KMS-11 (cell line): ENCODE measurements at regions not wholly inside any gene's neighbourhood (a gene's known extent, or its start where the extent isn't known, plus 50 kb on each side); places are given as distances from the start of the nearest gene placed in this dataset.

ENCODE experiments used
- H2AFZ ChIP-seq: fragments of 200-600 bp; sonication (generic); 2 replicates; pipeline ENCODE4 v1.6.1; 2016; ENCODE audit warnings: antibody characterized with exemption, mixed run types, low read depth
- H3K27ac ChIP-seq: fragments of 200-600 bp; sonication (generic); 2 replicates; pipeline ENCODE4 v1.6.1; 2016; ENCODE audit warnings: mild to moderate bottlenecking, mixed run types
- H3K27me3 ChIP-seq: fragments of 200-600 bp; sonication (generic); 2 replicates; pipeline ENCODE4 v1.6.1; 2017; ENCODE audit warnings: mild to moderate bottlenecking, low read depth, mixed run types, moderate library complexity; ENCODE audit not compliant: insufficient read depth
- H3K36me3 ChIP-seq: fragments of 200-600 bp; sonication (generic); 2 replicates; pipeline ENCODE4 v1.6.1; 2017; ENCODE audit warnings: mild to moderate bottlenecking, mixed run types; ENCODE audit not compliant: insufficient read depth
- H3K4me1 ChIP-seq: fragments of 200-600 bp; sonication (generic); 2 replicates; pipeline ENCODE4 v1.6.1; 2016; ENCODE audit warnings: mild to moderate bottlenecking, low read depth, mixed run types; ENCODE audit not compliant: poor library complexity, severe bottlenecking
- H3K4me2 ChIP-seq: fragments of 200-600 bp; sonication (generic); 2 replicates; pipeline ENCODE4 v1.7.0; 2016; ENCODE audit warnings: mild to moderate bottlenecking, mixed run types
- H3K4me3 ChIP-seq: fragments of 200-600 bp; sonication (generic); IDR thresholded peaks from 2 replicates; pipeline ENCODE4 v1.6.1; 2017; ENCODE audit warnings: low read depth, low read length, mixed read lengths; ENCODE audit not compliant: insufficient read depth
- H3K79me2 ChIP-seq: fragments of 200-600 bp; sonication (generic); 2 replicates; pipeline ENCODE4 v1.6.1; 2016; ENCODE audit warnings: low read depth, mixed run types; ENCODE audit not compliant: insufficient read depth
- H3K9ac ChIP-seq: fragments of 200-600 bp; sonication (generic); 2 replicates; pipeline ENCODE4 v1.6.1; 2016; ENCODE audit warnings: mild to moderate bottlenecking, mixed run types
- H4K20me1 ChIP-seq: fragments of 200-600 bp; sonication (generic); 2 replicates; pipeline ENCODE4 v1.6.1; 2016; ENCODE audit warnings: mild to moderate bottlenecking, mixed run types; ENCODE audit not compliant: insufficient read depth
- TF ChIP-seq, protein P1 (sequence below): fragments of 200-600 bp; sonication (generic); conservative IDR thresholded peaks from 2 replicates; pipeline ENCODE4 v1.6.1; 2017; ENCODE audit warnings: low read depth, mild to moderate bottlenecking, antibody characterized with exemption, low read length, moderate library complexity, mixed read lengths

GRCh38 chr17:72280881-72281280 is 160.1 kb downstream of the SOX9 start:
- H3K9ac ChIP-seq: no peak overlapping the region
- H3K27ac ChIP-seq: no peak overlapping the region
- H3K27me3 ChIP-seq: no peaks in the 10 kb centered on the region
- H3K4me3 ChIP-seq: no peak overlapping the region
- no peak overlapping the region for H3K4me2 ChIP-seq
- no peaks in the 10 kb centered on the region for H3K79me2 ChIP-seq
- TF ChIP-seq, protein P1, sequence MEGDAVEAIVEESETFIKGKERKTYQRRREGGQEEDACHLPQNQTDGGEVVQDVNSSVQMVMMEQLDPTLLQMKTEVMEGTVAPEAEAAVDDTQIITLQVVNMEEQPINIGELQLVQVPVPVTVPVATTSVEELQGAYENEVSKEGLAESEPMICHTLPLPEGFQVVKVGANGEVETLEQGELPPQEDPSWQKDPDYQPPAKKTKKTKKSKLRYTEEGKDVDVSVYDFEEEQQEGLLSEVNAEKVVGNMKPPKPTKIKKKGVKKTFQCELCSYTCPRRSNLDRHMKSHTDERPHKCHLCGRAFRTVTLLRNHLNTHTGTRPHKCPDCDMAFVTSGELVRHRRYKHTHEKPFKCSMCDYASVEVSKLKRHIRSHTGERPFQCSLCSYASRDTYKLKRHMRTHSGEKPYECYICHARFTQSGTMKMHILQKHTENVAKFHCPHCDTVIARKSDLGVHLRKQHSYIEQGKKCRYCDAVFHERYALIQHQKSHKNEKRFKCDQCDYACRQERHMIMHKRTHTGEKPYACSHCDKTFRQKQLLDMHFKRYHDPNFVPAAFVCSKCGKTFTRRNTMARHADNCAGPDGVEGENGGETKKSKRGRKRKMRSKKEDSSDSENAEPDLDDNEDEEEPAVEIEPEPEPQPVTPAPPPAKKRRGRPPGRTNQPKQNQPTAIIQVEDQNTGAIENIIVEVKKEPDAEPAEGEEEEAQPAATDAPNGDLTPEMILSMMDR: no peak
- no peaks in the 10 kb centered on the region for H3K36me3 ChIP-seq
- no peaks in the 10 kb centered on the region for H4K20me1 ChIP-seq
- no peak overlapping the region for H2AFZ ChIP-seq
- no peaks in the 10 kb centered on the region for H3K4me1 ChIP-seq

GRCh38 chr17:72282439-72283029 is 161.7 kb downstream of the SOX9 start:
- Histone ChIP-seq H3K4me1 (no peaks in the 10 kb centered on the region), H3K79me2 (no peaks in the 10 kb centered on the region), H3K9ac (no peak overlapping the region), H3K27ac (no peak overlapping the region), H3K4me3 (no peak overlapping the region), H3K27me3 (no peaks in the 10 kb centered on the region), H3K36me3 (no peaks in the 10 kb centered on the region), H2AFZ (no peak overlapping the region), H4K20me1 (no peaks in the 10 kb centered on the region), H3K4me2 (no peak overlapping the region)
- TF ChIP-seq, protein P1: no peak

DNA sequence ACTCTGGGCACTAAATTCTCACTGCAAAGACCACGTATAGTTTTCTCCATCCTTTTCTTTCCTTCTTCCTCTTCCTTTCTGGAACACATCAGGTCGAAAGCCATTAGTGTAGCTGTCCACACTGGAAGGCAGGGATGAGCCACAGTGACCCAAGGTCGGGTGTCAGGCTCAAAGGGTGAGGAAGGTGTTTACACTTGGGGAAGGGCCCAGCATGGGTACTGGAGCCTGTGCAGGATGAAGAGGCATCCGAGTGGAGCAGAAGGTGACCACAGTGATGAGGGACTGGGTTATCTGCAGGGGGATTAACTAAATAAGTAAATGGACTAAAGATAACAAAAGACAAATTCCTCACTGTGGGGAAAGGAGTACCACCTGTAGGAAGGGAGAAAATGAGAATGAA is 164.0 kb downstream of the SOX9 start:
- H3K4me1 ChIP-seq: no peaks in the 10 kb centered on the region
- H3K27ac ChIP-seq: no peak overlapping the region
- H3K4me3 ChIP-seq: no peak overlapping the region
- H4K20me1 ChIP-seq: no peaks in the 10 kb centered on the region
- H3K79me2 ChIP-seq: no peaks in the 10 kb centered on the region
- TF ChIP-seq, protein P1: no peak
- H2AFZ ChIP-seq: no peak overlapping the region
- H3K27me3 ChIP-seq: no peaks in the 10 kb centered on the region
- H3K36me3 ChIP-seq: no peaks in the 10 kb centered on the region
- no peak overlapping the region for H3K4me2 ChIP-seq
- H3K9ac ChIP-seq: no peak overlapping the region

DNA sequence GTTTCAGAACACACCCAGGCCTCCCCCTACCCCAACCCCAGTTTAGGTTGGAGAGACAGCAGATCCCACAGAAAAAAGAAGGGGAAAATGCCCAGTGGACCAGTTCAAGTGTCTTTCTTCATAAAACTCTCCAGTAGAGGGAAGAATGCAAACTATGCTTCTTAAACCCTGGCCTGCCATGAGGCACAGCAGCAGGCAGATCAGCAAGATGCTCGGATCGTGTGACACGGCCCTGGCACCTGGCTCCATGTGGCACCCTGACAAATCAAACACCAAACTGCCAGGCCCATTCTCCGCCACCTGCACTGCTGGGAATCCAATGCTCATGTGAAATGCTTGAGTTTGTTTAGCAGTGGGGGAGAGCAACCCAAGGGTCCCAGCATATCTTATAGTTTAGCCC is 166.8 kb downstream of the SOX9 start:
- Histone ChIP-seq H2AFZ (no peak overlapping the region), H3K4me1 (no peaks in the 10 kb centered on the region), H3K27ac (no peak overlapping the region), H3K4me2 (no peak overlapping the region), H3K27me3 (no peaks in the 10 kb centered on the region), H3K36me3 (no peaks in the 10 kb centered on the region), H4K20me1 (no peaks in the 10 kb centered on the region), H3K79me2 (no peaks in the 10 kb centered on the region), H3K9ac (no peak overlapping the region), H3K4me3 (no peak overlapping the region)
- TF ChIP-seq, protein P1: no peak
